K562 (cell line): ENCODE measurements at regions not wholly inside any gene's neighbourhood (a gene's known extent, or its start where the extent isn't known, plus 50 kb on each side); places are given as distances from the start of the nearest gene placed in this dataset.

Source experiments
- ATAC-seq: fragments of 200-7000 bp; cut with Tn5 transposase; 3 replicates; pipeline ENCODE4 v1.9.1; 2020; ENCODE audit warnings: moderate library complexity
- BruUV-seq: library from RNA; stranded (reverse); fragments of 400-500 nt; replicated peaks from 2 replicates; lab custom pipeline; 2021; lab: Mats Ljungman, UMichigan
- CTCF ChIA-PET: fragments of 300-600 bp; formaldehyde crosslinking; extraction: SDS; loops from one replicate; lab custom pipeline; 2021; ENCODE audit warnings: low intra/inter-chr PET ratio; lab: Yijun Ruan, JAX
- POLR2A ChIA-PET: fragments of 300-600, 350-650 bp; sonication (Branson Sonifier 250); formaldehyde crosslinking; extraction: SDS; loops from one replicate; lab custom pipeline; 2021; ENCODE audit warnings: antibody characterized with exemption, inconsistent platforms; lab: Yijun Ruan, JAX
- DNase-seq, 4 experiments: peaks; one replicate each; pipeline versions ENCODE4 v3.0.0 to v3.0.0-alpha.2; 2011 to 2018; ENCODE audit warnings: low spot score in 3 of 4, mixed read lengths in 3 of 4; ENCODE audit errors: extremely low read depth in 1 of 4
- FAIRE-seq: peaks from 2 replicates; lab custom pipeline; 2011; peaks lifted over from hg19 to GRCh38; lab: Jason Lieb, UNC
- H2AFZ ChIP-seq: 2 replicates; pipeline ENCODE4 v1.6.0; 2011; ENCODE audit warnings: low read depth, low read length, control low read depth, inconsistent platforms
- H3K27ac ChIP-seq: fragments of 200-600 bp; 3 replicates; pipeline ENCODE4 v1.8.0; 2011; ENCODE audit warnings: low read depth, mild to moderate bottlenecking, control low read depth, inconsistent platforms, low read length, moderate library complexity, mixed read lengths; ENCODE audit errors: extremely low read depth
- H3K27me3 ChIP-seq, 2 experiments: fragments of 300-600 bp in 1 of 2; 2 replicates in 1 of 2; 3 replicates in 1 of 2; pipeline versions ENCODE4 v1.6.0 to v1.8.0; 2011; ENCODE audit warnings: inconsistent platforms in 2 of 2, low read length in 2 of 2, mild to moderate bottlenecking in 1 of 2, mixed read lengths in 1 of 2, moderate library complexity in 1 of 2; ENCODE audit not compliant: control insufficient read depth in 2 of 2, insufficient read depth in 2 of 2
- H3K36me3 ChIP-seq: fragments of 300-600 bp; 3 replicates; pipeline ENCODE4 v1.8.0; 2011; ENCODE audit warnings: mild to moderate bottlenecking, low read length, inconsistent platforms; ENCODE audit not compliant: control insufficient read depth, insufficient read depth
- H3K4me1 ChIP-seq, 2 experiments: fragments of 200-600 bp in 1 of 2; replicated peaks in 1 of 2; 2 replicates in 1 of 2; 3 replicates in 1 of 2; pipeline versions ENCODE4 v1.5.1 to v1.8.0; 2011; ENCODE audit warnings: inconsistent platforms in 2 of 2, low read length in 2 of 2, mild to moderate bottlenecking in 1 of 2, mixed read lengths in 1 of 2, moderate library complexity in 1 of 2; ENCODE audit not compliant: control insufficient read depth in 2 of 2, insufficient read depth in 2 of 2
- H3K4me2 ChIP-seq: 2 replicates; pipeline ENCODE4 v1.6.1; 2011; ENCODE audit warnings: low read length, control low read depth, inconsistent platforms, mixed read lengths; ENCODE audit not compliant: insufficient read depth
- H3K4me3 ChIP-seq: fragments of 200-600 bp; sonication (generic), shearing (Covaris generic); 2 replicates; pipeline ENCODE4 v1.5.1; 2016; ENCODE audit warnings: control low read depth, inconsistent platforms
- H3K79me2 ChIP-seq: fragments of 200-600 bp; 3 replicates; pipeline ENCODE4 v1.8.0; 2011; ENCODE audit warnings: low read length, inconsistent platforms; ENCODE audit not compliant: control insufficient read depth, insufficient read depth
- H3K9ac ChIP-seq, 2 experiments: 2 replicates each; pipeline versions ENCODE4 v1.6.0 to v1.6.1; 2011; ENCODE audit warnings: low read depth in 2 of 2, low read length in 2 of 2, control low read depth in 1 of 2, inconsistent platforms in 1 of 2, mild to moderate bottlenecking in 1 of 2, mixed read lengths in 1 of 2; ENCODE audit not compliant: insufficient read depth in 1 of 2
- H3K9me1 ChIP-seq: one replicate; pipeline ENCODE4 v1.6.0; 2011; ENCODE audit warnings: inconsistent platforms, mild to moderate bottlenecking, low read length, moderate library complexity; ENCODE audit not compliant: control insufficient read depth, insufficient read depth
- H3K9me3 ChIP-seq: replicated peaks from 2 replicates; pipeline ENCODE4 v1.5.1; 2011; ENCODE audit warnings: low read depth, low read length, inconsistent platforms; ENCODE audit not compliant: control insufficient read depth, insufficient read depth
- H4K20me1 ChIP-seq: replicated peaks from 2 replicates; pipeline ENCODE4 v1.6.1; 2011; ENCODE audit warnings: low read length, inconsistent platforms, mixed read lengths; ENCODE audit not compliant: control insufficient read depth, insufficient read depth
- ASH1L ChIP-seq: fragments of 450-650 bp; IDR thresholded peaks from 2 replicates; pipeline ENCODE4 v1.6.1; 2018; ENCODE audit warnings: borderline replicate concordance, mild to moderate bottlenecking, low read depth; ENCODE audit not compliant: partially characterized antibody
- BRF1 ChIP-seq: IDR thresholded peaks from 3 replicates; pipeline ENCODE4 v1.6.1; 2011; ENCODE audit warnings: borderline replicate concordance, mild to moderate bottlenecking; ENCODE audit not compliant: insufficient read length; ENCODE audit errors: extremely low read depth
- FOS ChIP-seq: IDR thresholded peaks from 3 replicates; pipeline ENCODE4 v1.6.1; 2011; ENCODE audit not compliant: insufficient read length; ENCODE audit errors: extremely low read depth
- GATAD2A ChIP-seq: fragments of 450-650 bp; IDR thresholded peaks from 2 replicates; pipeline ENCODE4 v1.6.1; 2017
- JUNB ChIP-seq: fragments of 450-650 bp; formaldehyde crosslinking; conservative IDR thresholded peaks from 2 replicates; pipeline ENCODE4 v1.4.0; 2020; ENCODE audit warnings: mild to moderate bottlenecking
- MED1 ChIP-seq: sonication (generic); formaldehyde crosslinking; IDR thresholded peaks from 2 replicates; pipeline ENCODE4 v1.8.1; 2023; ENCODE audit warnings: missing genetic modification reagents, borderline replicate concordance
- NFATC3 ChIP-seq: fragments of 450-650 bp; IDR thresholded peaks from 2 replicates; pipeline ENCODE4 v1.6.1; 2017; ENCODE audit warnings: mild to moderate bottlenecking
- RBM14 ChIP-seq: fragments of 200-400 bp; formaldehyde crosslinking; IDR thresholded peaks from 2 replicates; pipeline ENCODE4 v1.6.1; 2018; ENCODE audit warnings: low read depth, mild to moderate bottlenecking, low read length, moderate library complexity, borderline replicate concordance; ENCODE audit not compliant: insufficient read depth
- SMAD2 ChIP-seq: fragments of 150-350 bp; IDR thresholded peaks from 2 replicates; pipeline ENCODE4 v1.6.1; 2014; ENCODE audit warnings: low read depth, mild to moderate bottlenecking, low read length
- SOX6 ChIP-seq: fragments of 450-650 bp; IDR thresholded peaks from 2 replicates; pipeline ENCODE4 v1.6.1; 2014; ENCODE audit warnings: mild to moderate bottlenecking
- SREBF1 ChIP-seq: fragments of 150-350 bp; IDR thresholded peaks from 2 replicates; pipeline ENCODE4 v1.6.1; 2014; ENCODE audit warnings: antibody characterized with exemption, low read depth, low read length, borderline replicate concordance
- TCF7 ChIP-seq: sonication (generic); IDR thresholded peaks from 2 replicates; pipeline ENCODE4 v1.6.1; 2016; ENCODE audit warnings: antibody characterized with exemption, borderline replicate concordance
- ZFP30 ChIP-seq: fragments of 250-450 bp; sonication (Bioruptor Pico); IDR thresholded peaks from 2 replicates; pipeline ENCODE4 v1.8.0; 2022; ENCODE audit warnings: moderate library complexity, mild to moderate bottlenecking, inconsistent platforms, borderline replicate concordance
- ZNF197 ChIP-seq: fragments of 200-800 bp; sonication (Bioruptor generic); IDR thresholded peaks from 2 replicates; pipeline ENCODE4 v1.6.1; 2016; ENCODE audit warnings: low read depth, missing genetic modification characterization, missing compliant biosample characterization
- ZNF324 ChIP-seq: fragments of 250-450 bp; sonication (Bioruptor Pico); IDR thresholded peaks from 2 replicates; pipeline ENCODE4 v1.4.0; 2020; ENCODE audit warnings: mild to moderate bottlenecking
- ZNF586 ChIP-seq: fragments of 450-650 bp; formaldehyde crosslinking; conservative IDR thresholded peaks from 2 replicates; pipeline ENCODE4 v1.4.0; 2020; ENCODE audit warnings: mild to moderate bottlenecking, moderate library complexity
- ZNF707 ChIP-seq: fragments of 250-450 bp; sonication (Bioruptor Pico); conservative IDR thresholded peaks from 2 replicates; pipeline ENCODE4 v1.8.0; 2022; ENCODE audit warnings: inconsistent platforms, mild to moderate bottlenecking, moderate library complexity
- WGBS: fragments of 100-300 bp; shearing (Covaris generic); methylation state at CpG from one replicate; pipeline ENCODE4 v1.1.6; 2016; ENCODE audit warnings: low coverage, mixed read lengths; ENCODE audit not compliant: insufficient coverage; ENCODE audit errors: missing lambda C conversion rate; 5-methylcytosine and 5-hydroxymethylcytosine counted together
- in situ Hi-C: fragments of 300-500 bp; cut with MboI; formaldehyde crosslinking; loops from 4 replicates; pipeline ENCODE4 v1.15.0; 2018; ENCODE audit warnings: inconsistent platforms, mixed read lengths
- intact Hi-C: fragments of 100-400 bp; cut with micrococcal nuclease; formaldehyde crosslinking; loops from 2 replicates; pipeline ENCODE4 v1.14.2; 2022
- TF ChIP-seq, protein P1 (sequence below): fragments of 450-650 bp; formaldehyde crosslinking; IDR thresholded peaks from 2 replicates; pipeline ENCODE4 v1.4.0; 2020; ENCODE audit warnings: mild to moderate bottlenecking, mixed read lengths

GRCh38 chr22:48963405-48963804, 864.3 kb downstream of the BRD1 start:
- ChIA-PET CTCF (no interaction called here), POLR2A (no interaction called here)
- in situ Hi-C loops (no loop called here), intact Hi-C loops (no loop called here)
- WGBS = 0% methylated on average over 1 of the region's 1 CpG
- Histone ChIP-seq H3K4me2 (no peak overlapping the region), H3K9ac (no peak overlapping the region), H3K27me3 (no peaks in the 10 kb centered on the region), H3K9me1 (no peaks in the 10 kb centered on the region), H3K79me2 (no peaks in the 10 kb centered on the region), H3K9me3 (no peaks in the 10 kb centered on the region), H4K20me1 (no peaks in the 10 kb centered on the region), H3K36me3 (no peaks in the 10 kb centered on the region), H2AFZ (no peak overlapping the region), H3K4me3 (no peak overlapping the region), H3K27ac (no peak overlapping the region), H3K4me1 (no peaks in the 10 kb centered on the region)
- no TSS peak for BruUV-seq
- TF ChIP-seq MED1 = no peak
- TF ChIP-seq RBM14 = no peak
- no peak for TF ChIP-seq ZNF197 (CRISPR knock-in tag)
- no peak for TF ChIP-seq ZNF586 (CRISPR knock-in tag)
- no peak for TF ChIP-seq NFATC3
- TF ChIP-seq ZNF324 = no peak
- no peak for TF ChIP-seq SMAD2
- TF ChIP-seq ZFP30 (CRISPR knock-in tag) = no peak
- TF ChIP-seq SOX6 = no peak
- TF ChIP-seq GATAD2A = no peak
- TF ChIP-seq BRF1 = no peak
- no peak for TF ChIP-seq SREBF1
- TF ChIP-seq ASH1L = no peak
- TF ChIP-seq, protein P1, sequence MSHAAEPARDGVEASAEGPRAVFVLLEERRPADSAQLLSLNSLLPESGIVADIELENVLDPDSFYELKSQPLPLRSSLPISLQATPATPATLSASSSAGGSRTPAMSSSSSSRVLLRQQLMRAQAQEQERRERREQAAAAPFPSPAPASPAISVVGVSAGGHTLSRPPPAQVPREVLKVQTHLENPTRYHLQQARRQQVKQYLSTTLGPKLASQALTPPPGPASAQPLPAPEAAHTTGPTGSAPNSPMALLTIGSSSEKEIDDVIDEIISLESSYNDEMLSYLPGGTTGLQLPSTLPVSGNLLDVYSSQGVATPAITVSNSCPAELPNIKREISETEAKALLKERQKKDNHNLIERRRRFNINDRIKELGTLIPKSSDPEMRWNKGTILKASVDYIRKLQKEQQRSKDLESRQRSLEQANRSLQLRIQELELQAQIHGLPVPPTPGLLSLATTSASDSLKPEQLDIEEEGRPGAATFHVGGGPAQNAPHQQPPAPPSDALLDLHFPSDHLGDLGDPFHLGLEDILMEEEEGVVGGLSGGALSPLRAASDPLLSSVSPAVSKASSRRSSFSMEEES (CRISPR knock-in tag) = no peak
- TF ChIP-seq ZNF707 = no peak
- TF ChIP-seq JUNB (CRISPR knock-in tag) = no peak
- no peak for TF ChIP-seq FOS
- TF ChIP-seq TCF7 = no peak
- FAIRE-seq (no peak), ATAC-seq (no peak), DNase-seq (no peak)
